MCF 10A (cell line): ENCODE measurements at regions not wholly inside any gene's neighbourhood (a gene's known extent, or its start where the extent isn't known, plus 50 kb on each side); places are given as distances from the start of the nearest gene placed in this dataset.
A peak's percentile ranks its signal among the peaks of the same experiment; 100 is the strongest.

Source experiments
- BruUV-seq: library from RNA; stranded (reverse); fragments of 400-500 nt; replicated peaks from 2 replicates; lab custom pipeline; 2021; lab: Mats Ljungman, UMichigan
- CTCF ChIA-PET: fragments of 300-600 bp; sonication (Branson Sonifier 250); formaldehyde crosslinking; extraction: SDS; loops from one replicate; lab custom pipeline; 2021; ENCODE audit warnings: antibody characterized with exemption, inconsistent platforms; lab: Yijun Ruan, JAX
- POLR2A ChIA-PET: fragments of 300-600, 350-650 bp; sonication (Branson Sonifier 250); formaldehyde crosslinking; extraction: SDS; loops from one replicate; lab custom pipeline; 2020; ENCODE audit warnings: antibody characterized with exemption, inconsistent platforms; lab: Yijun Ruan, JAX
- DNase-seq: peaks from one replicate; pipeline ENCODE4 v3.0.0-alpha.2; 2018; ENCODE audit not compliant: unreplicated experiment
- H3K27ac Mint-ChIP-seq: one replicate; pipeline ENCODE4 v1.8.0; 2022; ENCODE audit warnings: mild to moderate bottlenecking, low read depth, mixed read lengths; ENCODE audit not compliant: unreplicated experiment
- H3K27me3 Mint-ChIP-seq: one replicate; pipeline ENCODE4 v1.8.0; 2022; ENCODE audit warnings: mixed read lengths; ENCODE audit not compliant: insufficient read depth, unreplicated experiment
- H3K36me3 Mint-ChIP-seq: one replicate; pipeline ENCODE4 v1.8.0; 2022; ENCODE audit warnings: mild to moderate bottlenecking, moderate library complexity, mixed read lengths; ENCODE audit not compliant: insufficient read depth, unreplicated experiment
- H3K4me1 Mint-ChIP-seq: one replicate; pipeline ENCODE4 v1.8.0; 2022; ENCODE audit warnings: mixed read lengths; ENCODE audit not compliant: insufficient read depth, unreplicated experiment
- H3K4me3 Mint-ChIP-seq: one replicate; pipeline ENCODE4 v1.8.0; 2022; ENCODE audit warnings: mild to moderate bottlenecking, moderate library complexity, mixed read lengths; ENCODE audit not compliant: unreplicated experiment
- H3K9me3 Mint-ChIP-seq: one replicate; pipeline ENCODE4 v1.8.0; 2022; ENCODE audit warnings: mixed read lengths; ENCODE audit not compliant: unreplicated experiment
- intact Hi-C: fragments of 100-400 bp; cut with micrococcal nuclease; formaldehyde crosslinking; loops from 2 replicates; pipeline ENCODE4 v1.14.1; 2022
- TF ChIP-seq, protein P1 (sequence below): fragments of 200-600 bp; IDR thresholded peaks from one replicate; pipeline ENCODE4 v1.8.0; 2022; ENCODE audit warnings: antibody characterized with exemption, mild to moderate bottlenecking; ENCODE audit not compliant: unreplicated experiment

DNA sequence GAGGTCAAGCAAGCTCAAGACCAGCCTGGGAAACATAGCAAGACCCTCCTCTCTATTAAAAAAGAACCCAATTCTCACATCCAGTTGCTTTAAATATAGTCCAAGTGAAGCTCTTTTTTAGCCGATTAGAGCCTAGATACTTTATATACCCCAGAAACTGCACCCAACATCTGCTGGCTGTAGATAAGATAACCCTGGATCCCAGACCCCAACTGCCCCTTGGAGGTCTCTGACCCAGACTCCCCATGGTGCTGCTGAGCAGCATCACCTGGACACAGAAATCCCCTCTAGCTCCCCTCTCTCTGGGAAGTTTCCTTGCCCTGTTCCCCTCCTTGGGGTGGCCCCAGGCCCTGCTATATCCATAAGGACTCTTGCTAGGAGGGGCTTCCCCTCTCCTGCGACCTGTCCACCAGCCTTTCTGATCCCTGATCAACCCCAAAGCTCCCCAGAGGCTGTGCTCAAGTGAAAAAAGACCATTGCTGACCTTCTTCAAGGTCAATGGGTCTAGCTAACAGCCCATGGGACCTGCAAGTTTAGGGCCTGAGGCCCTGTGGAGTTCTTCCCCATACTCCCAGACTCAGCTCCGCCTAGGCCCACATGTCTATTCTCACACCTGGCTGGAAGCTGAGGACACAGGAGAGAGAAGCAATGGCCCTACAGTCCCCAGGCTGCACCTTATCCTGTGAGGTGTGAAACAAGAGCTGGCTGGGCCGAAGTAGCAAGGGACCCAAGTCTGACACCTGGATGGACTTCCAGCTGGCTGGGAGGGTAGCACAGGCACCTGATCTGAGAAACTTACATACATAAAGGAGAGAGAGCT is 56.2 kb downstream of the ARL6IP4 start:
- no peak overlapping the region for H3K4me3 Mint-ChIP-seq
- intact Hi-C loops: no loop called here
- TF ChIP-seq, protein P1, sequence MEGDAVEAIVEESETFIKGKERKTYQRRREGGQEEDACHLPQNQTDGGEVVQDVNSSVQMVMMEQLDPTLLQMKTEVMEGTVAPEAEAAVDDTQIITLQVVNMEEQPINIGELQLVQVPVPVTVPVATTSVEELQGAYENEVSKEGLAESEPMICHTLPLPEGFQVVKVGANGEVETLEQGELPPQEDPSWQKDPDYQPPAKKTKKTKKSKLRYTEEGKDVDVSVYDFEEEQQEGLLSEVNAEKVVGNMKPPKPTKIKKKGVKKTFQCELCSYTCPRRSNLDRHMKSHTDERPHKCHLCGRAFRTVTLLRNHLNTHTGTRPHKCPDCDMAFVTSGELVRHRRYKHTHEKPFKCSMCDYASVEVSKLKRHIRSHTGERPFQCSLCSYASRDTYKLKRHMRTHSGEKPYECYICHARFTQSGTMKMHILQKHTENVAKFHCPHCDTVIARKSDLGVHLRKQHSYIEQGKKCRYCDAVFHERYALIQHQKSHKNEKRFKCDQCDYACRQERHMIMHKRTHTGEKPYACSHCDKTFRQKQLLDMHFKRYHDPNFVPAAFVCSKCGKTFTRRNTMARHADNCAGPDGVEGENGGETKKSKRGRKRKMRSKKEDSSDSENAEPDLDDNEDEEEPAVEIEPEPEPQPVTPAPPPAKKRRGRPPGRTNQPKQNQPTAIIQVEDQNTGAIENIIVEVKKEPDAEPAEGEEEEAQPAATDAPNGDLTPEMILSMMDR: no peak
- no peaks in the 10 kb centered on the region for H3K4me1 Mint-ChIP-seq
- ChIA-PET POLR2A (interaction anchor here (1.0 kb wide), 1 partner anchor 50 kb away, joined by 3 read pairs; no protein-coding TSS in a partner anchor), CTCF (interaction anchor here (1.1 to 1.4 kb wide), 2 partner anchors 10 to 202 kb away, joined by 3 read pairs; no protein-coding TSS in a partner anchor)
- no peaks in the 10 kb centered on the region for H3K27me3 Mint-ChIP-seq
- no peaks in the 10 kb centered on the region for H3K36me3 Mint-ChIP-seq
- no peak overlapping the region for H3K27ac Mint-ChIP-seq
- no peaks in the 10 kb centered on the region for H3K9me3 Mint-ChIP-seq
- no peak for DNase-seq
- BruUV-seq: no TSS peak

DNA sequence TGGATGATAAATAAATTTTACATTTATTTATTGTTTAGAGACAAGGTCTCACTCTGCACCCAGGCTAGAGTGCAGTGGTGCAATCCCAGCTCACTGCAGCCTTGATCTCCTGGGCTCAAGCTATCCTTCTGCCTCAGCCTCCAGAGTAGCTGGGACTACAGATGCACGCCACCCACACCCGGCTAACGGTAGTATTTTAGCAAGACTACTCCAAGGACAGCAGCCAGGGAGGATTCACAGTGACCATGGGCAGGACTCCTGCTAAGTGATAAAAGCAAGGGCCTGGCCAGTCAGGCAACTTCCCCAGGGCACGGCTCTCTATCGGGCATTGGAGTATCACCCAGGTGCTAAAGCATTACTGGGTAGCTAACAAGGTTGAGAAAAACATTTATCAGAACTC is 55.4 kb downstream of the ARL6IP4 start:
- intact Hi-C loops: no loop called here
- Mint-ChIP-seq H3K36me3 (no peaks in the 10 kb centered on the region), H3K9me3 (no peaks in the 10 kb centered on the region), H3K4me1 (no peaks in the 10 kb centered on the region), H3K27me3 (no peaks in the 10 kb centered on the region), H3K4me3 (no peak overlapping the region), H3K27ac (no peak overlapping the region)
- TF ChIP-seq, protein P1: no peak
- DNase-seq: no peak
- BruUV-seq: no TSS peak
- ChIA-PET POLR2A (no interaction called here), CTCF (interaction anchor here (1.1 kb wide), 1 partner anchor 203 kb away, joined by 3 read pairs; no protein-coding TSS in a partner anchor)

DNA sequence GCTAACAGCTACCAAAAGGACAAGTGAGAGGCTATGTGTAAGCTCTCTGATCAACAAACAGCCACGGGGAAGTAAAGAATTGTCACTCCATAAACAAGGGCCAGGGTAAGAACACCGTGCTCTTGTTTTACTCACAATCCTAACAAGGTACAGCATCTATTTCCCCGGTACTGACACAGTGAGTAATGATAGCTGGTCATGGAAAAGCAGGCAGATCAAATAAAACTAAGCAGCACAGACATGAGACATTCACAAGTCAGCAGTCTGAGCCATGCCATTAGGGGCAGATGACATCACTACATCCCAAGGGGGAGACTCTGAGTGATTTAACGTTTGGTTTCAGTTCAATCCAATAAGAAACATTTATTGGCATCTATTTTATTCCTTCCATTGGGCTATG is 54.4 kb downstream of the ARL6IP4 start:
- peak; percentile 10 for DNase-seq
- Mint-ChIP-seq H3K36me3 (no peaks in the 10 kb centered on the region), H3K27me3 (no peaks in the 10 kb centered on the region), H3K27ac (no peak overlapping the region), H3K9me3 (no peaks in the 10 kb centered on the region), H3K4me1 (no peaks in the 10 kb centered on the region), H3K4me3 (no peak overlapping the region)
- intact Hi-C loops: no loop called here
- BruUV-seq: no TSS peak
- TF ChIP-seq, protein P1: no peak
- CTCF ChIA-PET: no interaction called here
- POLR2A ChIA-PET: no interaction called here

DNA sequence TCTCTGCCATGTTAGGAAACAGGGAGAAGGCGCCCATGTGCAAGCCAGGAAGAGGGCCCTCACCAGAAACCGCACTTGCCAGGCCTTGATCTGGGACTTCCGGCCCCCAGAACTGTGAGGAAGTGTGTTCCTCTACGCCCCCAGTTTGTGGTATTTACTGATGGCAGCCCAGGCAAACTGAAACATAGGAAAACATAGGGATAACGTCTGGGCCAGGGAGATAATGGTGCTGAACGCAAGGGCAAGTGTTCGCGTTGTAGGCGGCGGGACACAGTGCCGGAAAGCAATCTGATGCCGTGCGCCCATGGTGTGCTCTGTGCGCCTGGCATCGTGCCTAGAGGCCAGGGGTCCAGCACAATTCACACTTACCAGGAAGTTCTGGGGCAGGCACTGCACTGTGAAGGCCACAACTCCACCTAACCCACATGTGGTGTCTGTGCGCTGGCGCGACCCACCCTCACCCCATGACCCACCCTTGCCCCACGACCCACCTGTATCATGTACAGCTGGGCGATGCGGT is 53.6 kb downstream of the ARL6IP4 start:
- H3K4me1 Mint-ChIP-seq: no peaks in the 10 kb centered on the region
- no peak overlapping the region for H3K27ac Mint-ChIP-seq
- BruUV-seq: no TSS peak
- no peak overlapping the region for H3K4me3 Mint-ChIP-seq
- intact Hi-C loops: no loop called here
- TF ChIP-seq, protein P1: no peak
- H3K36me3 Mint-ChIP-seq: no peaks in the 10 kb centered on the region
- no peak for DNase-seq
- H3K9me3 Mint-ChIP-seq: no peaks in the 10 kb centered on the region
- ChIA-PET POLR2A (no interaction called here), CTCF (no interaction called here)
- no peaks in the 10 kb centered on the region for H3K27me3 Mint-ChIP-seq
